ENCODE measurements at regions not wholly inside any gene's neighbourhood (a gene's known extent, or its start where the extent isn't known, plus 50 kb on each side); places are given as distances from the start of the nearest gene placed in this dataset.

GRCh38 chr5:74549384-74549783 lies 91.1 kb downstream of the ENC1 start:
- Histone ChIP-seq H3K27me3 (ENCODE audit: control insufficient read depth, insufficient read depth, low read length) (peaks cover 3% of the 10 kb centered on the region), H3K4me3 (ENCODE audit: low read depth, low read length) (no peak overlapping the region), H3K36me3 (ENCODE audit: control insufficient read depth, insufficient read depth, low read length) (no peaks in the 10 kb centered on the region)
- no peak for FAIRE-seq
- no peak for DNase-seq (ENCODE audit: low read depth)
- no peak for TF ChIP-seq CTCF (IDR thresholded peaks at IDR 0.05; ENCODE audit: insufficient read depth, low read length, severe bottlenecking)

- Histone ChIP-seq H3K27me3 (ENCODE audit: control insufficient read depth, insufficient read depth, low read length) (peaks cover 3% of the 10 kb centered on the region), H3K4me3 (ENCODE audit: low read depth, low read length) (no peak overlapping the region), H3K36me3 (ENCODE audit: control insufficient read depth, insufficient read depth, low read length) (no peaks in the 10 kb centered on the region)
- FAIRE-seq = no peak
- TF ChIP-seq CTCF (IDR thresholded peaks at IDR 0.05; ENCODE audit: insufficient read depth, low read length, severe bottlenecking) = no peak
- peak; percentile 27 for DNase-seq (ENCODE audit: low read depth)
These were observed 93.7 kb downstream of the ENC1 start for GRCh38 chr5:74546796-74547195.

- Histone ChIP-seq H3K27me3 (ENCODE audit: control insufficient read depth, insufficient read depth, low read length) (peaks cover 3% of the 10 kb centered on the region), H3K36me3 (ENCODE audit: control insufficient read depth, insufficient read depth, low read length) (no peaks in the 10 kb centered on the region), H3K4me3 (ENCODE audit: low read depth, low read length) (no peak overlapping the region)
- TF ChIP-seq CTCF (IDR thresholded peaks at IDR 0.05; ENCODE audit: insufficient read depth, low read length, severe bottlenecking) = no peak
- no peak for DNase-seq (ENCODE audit: low read depth)
- no peak for FAIRE-seq
These were observed 95.7 kb downstream of the ENC1 start for GRCh38 chr5:74544811-74545210.

- no peak for TF ChIP-seq CTCF (IDR thresholded peaks at IDR 0.05; ENCODE audit: insufficient read depth, low read length, severe bottlenecking)
These were observed 97.1 kb downstream of the ENC1 start for GRCh38 chr5:74543162-74543995.

GRCh38 chr5:74542482-74542881 lies 98.0 kb downstream of the ENC1 start:
- DNase-seq (ENCODE audit: low read depth) (peak; percentile 78), FAIRE-seq (no peak)
- Histone ChIP-seq H3K27me3 (ENCODE audit: control insufficient read depth, insufficient read depth, low read length) (no peaks in the 10 kb centered on the region), H3K36me3 (ENCODE audit: control insufficient read depth, insufficient read depth, low read length) (no peaks in the 10 kb centered on the region), H3K4me3 (ENCODE audit: low read depth, low read length) (no peak overlapping the region)
- TF ChIP-seq CTCF (IDR thresholded peaks at IDR 0.05; ENCODE audit: insufficient read depth, low read length, severe bottlenecking) = no peak

More at GRCh38 chr5:74543162-74543995, 97.1 kb downstream of the ENC1 start:
- no peak overlapping the region for H3K4me3 ChIP-seq (ENCODE audit: low read depth, low read length)
- no peaks in the 10 kb centered on the region for H3K36me3 ChIP-seq (ENCODE audit: control insufficient read depth, insufficient read depth, low read length)
- peak; percentile 87 for FAIRE-seq
- DNase-seq (ENCODE audit: low read depth) = peak; percentile 93
- peaks cover 3% of the 10 kb centered on the region for H3K27me3 ChIP-seq (ENCODE audit: control insufficient read depth, insufficient read depth, low read length)

GRCh38 chr5:74541381-74541781 lies 99.1 kb downstream of the ENC1 start:
- DNase-seq (ENCODE audit: low read depth) (peak; percentile 29), FAIRE-seq (no peak)
- H3K4me3 ChIP-seq (ENCODE audit: low read depth, low read length) = no peak overlapping the region
- TF ChIP-seq CTCF (IDR thresholded peaks at IDR 0.05; ENCODE audit: insufficient read depth, low read length, severe bottlenecking) = no peak
- no peaks in the 10 kb centered on the region for H3K27me3 ChIP-seq (ENCODE audit: control insufficient read depth, insufficient read depth, low read length)
- H3K36me3 ChIP-seq (ENCODE audit: control insufficient read depth, insufficient read depth, low read length) = no peaks in the 10 kb centered on the region

All from bronchial epithelial cell (primary cell).